ENCODE measurements at regions not wholly inside any gene's neighbourhood (a gene's known extent, or its start where the extent isn't known, plus 50 kb on each side); places are given as distances from the start of the nearest gene placed in this dataset.
"Not testable (repeated sequence)": the region's sequence is repeated elsewhere in the genome, so short reads cannot be mapped to it uniquely, and the experiment has no call there.

DNA sequence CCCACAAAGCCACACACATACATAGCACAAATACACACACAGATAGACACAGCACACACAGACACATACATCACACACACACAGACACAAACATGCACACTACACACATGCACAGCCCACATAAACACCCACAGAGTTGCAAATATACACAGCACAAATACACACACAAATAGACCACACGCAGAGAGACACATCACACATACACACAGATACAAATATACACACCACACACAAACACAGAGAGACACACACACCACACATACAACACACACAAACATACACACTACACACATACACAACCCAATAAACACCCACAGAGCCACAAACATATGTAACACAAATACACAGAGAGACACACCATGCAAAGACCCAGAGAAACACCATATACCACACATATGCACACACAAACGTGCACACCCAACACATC, 154.9 kb downstream of the GLUL start:
- H3K36me3 ChIP-seq (ENCODE audit: control insufficient read depth in 1 of 2, insufficient read depth in 2 of 2, low read length in 2 of 2): no peaks in the 10 kb centered on the region
- no peak overlapping the region for H3K27ac ChIP-seq (ENCODE audit: low read depth, low read length)
- no peaks in the 10 kb centered on the region for H3K9me3 ChIP-seq (ENCODE audit: control insufficient read depth in 1 of 2, low read length in 2 of 2)
- H3K4me3 ChIP-seq (ENCODE audit: low read depth in 1 of 2, low read length in 2 of 2): no peak overlapping the region
- H3K4me1 ChIP-seq (ENCODE audit: control insufficient read depth in 1 of 2, insufficient read depth in 2 of 2, low read length in 2 of 2): peaks cover 0 to 9% of the 10 kb centered on the region in 2 donors
- H3K9ac ChIP-seq (ENCODE audit: low read depth in 1 of 2, low read length in 2 of 2): no peak overlapping the region
- H3K27me3 ChIP-seq (ENCODE audit: control insufficient read depth in 1 of 2, insufficient read depth in 2 of 2, low read length in 2 of 2): no peaks in the 10 kb centered on the region

DNA sequence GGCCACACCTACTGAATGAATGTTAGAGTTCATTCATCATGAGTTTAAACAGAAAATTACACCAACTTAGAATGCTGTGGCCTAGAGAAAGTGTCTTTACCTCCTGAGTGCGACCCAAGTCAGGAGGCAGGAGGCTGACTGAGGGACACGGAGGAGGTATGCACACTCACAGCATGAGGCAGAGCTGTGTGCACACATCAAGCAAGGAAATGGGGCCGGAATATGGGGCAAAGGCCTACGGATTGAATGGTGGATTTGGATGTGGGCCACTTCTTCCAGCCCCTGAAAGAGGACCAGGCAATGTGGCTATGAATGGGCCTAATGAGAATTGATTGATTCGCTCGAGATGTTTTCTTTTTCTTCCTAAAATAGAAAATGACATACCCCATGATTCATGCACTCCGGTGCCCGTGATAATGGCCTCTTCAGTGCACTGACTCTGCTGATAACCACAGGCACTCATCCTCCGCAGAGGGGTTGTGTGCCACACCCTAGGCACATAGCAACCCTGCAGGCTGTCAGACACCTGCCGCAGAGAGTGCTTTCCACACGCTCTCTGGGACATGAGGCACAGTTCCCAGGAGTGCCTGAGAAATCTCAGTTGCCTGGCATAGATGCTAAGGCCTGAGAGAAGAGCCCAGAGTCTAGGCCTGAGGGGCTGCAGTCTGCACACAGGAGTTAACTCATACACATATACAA, 155.5 kb downstream of the GLUL start:
- H3K4me3 ChIP-seq (ENCODE audit: low read depth in 1 of 2, low read length in 2 of 2): no peak overlapping the region
- H3K4me1 ChIP-seq (ENCODE audit: control insufficient read depth in 1 of 2, insufficient read depth in 2 of 2, low read length in 2 of 2): peaks cover 0 to 9% of the 10 kb centered on the region in 2 donors
- no peaks in the 10 kb centered on the region for H3K36me3 ChIP-seq (ENCODE audit: control insufficient read depth in 1 of 2, insufficient read depth in 2 of 2, low read length in 2 of 2)
- H3K9me3 ChIP-seq (ENCODE audit: control insufficient read depth in 1 of 2, low read length in 2 of 2): no peaks in the 10 kb centered on the region
- no peak overlapping the region for H3K27ac ChIP-seq (ENCODE audit: low read depth, low read length)
- no peak overlapping the region for H3K9ac ChIP-seq (ENCODE audit: low read depth in 1 of 2, low read length in 2 of 2)
- no peaks in the 10 kb centered on the region for H3K27me3 ChIP-seq (ENCODE audit: control insufficient read depth in 1 of 2, insufficient read depth in 2 of 2, low read length in 2 of 2)

DNA sequence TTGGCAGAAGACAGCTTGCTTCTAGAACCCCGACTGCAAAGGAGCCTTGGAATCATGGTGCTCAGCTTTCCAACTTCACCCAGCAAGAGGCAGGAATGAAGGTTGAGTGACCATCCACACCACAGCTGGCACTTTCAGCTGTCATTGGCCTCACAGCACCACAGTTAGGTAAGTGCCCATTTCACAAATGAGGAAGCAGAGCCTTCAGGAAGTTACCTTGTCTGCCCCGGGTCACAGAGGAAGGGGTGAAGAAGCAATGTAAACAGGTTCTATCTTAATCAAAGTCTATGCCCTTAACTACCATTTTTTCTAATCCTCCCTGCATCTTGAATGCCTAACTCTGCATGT, 156.0 kb downstream of the GLUL start:
- Histone ChIP-seq H3K27me3 (ENCODE audit: control insufficient read depth in 1 of 2, insufficient read depth in 2 of 2, low read length in 2 of 2) (no peaks in the 10 kb centered on the region), H3K9ac (ENCODE audit: low read depth in 1 of 2, low read length in 2 of 2) (no peak overlapping the region), H3K4me3 (ENCODE audit: low read depth in 1 of 2, low read length in 2 of 2) (no peak overlapping the region), H3K36me3 (ENCODE audit: control insufficient read depth in 1 of 2, insufficient read depth in 2 of 2, low read length in 2 of 2) (no peaks in the 10 kb centered on the region), H3K27ac (ENCODE audit: low read depth, low read length) (no peak overlapping the region), H3K4me1 (ENCODE audit: control insufficient read depth in 1 of 2, insufficient read depth in 2 of 2, low read length in 2 of 2) (peaks cover 0 to 9% of the 10 kb centered on the region in 2 donors), H3K9me3 (ENCODE audit: control insufficient read depth in 1 of 2, low read length in 2 of 2) (no peaks in the 10 kb centered on the region)

DNA sequence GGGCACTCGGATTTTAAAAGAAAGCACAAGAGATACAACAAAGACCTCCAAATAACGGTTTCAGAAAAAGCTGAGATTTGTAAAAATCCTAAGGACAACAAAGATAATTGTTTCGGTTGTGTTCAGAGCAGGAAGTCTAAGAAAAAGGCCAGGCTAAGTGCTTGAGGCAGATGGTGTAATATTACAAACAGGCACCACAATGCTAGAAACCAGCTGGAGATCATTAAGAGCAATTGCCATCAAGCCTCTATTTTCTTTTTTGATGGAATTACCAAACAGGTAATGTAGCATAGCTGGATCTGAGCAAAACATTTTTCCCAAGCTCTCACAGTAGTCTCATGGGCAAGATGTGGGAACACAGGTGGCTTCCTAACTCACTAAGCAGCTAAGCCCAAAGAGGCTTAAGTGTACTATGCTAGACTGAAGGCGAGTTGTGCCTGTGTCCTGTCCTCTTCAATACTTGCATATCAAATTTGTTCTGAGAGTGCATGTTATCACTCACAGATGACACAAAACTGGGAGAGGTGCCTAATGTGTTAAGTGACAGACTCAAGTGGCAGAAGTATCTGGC, 161.6 kb downstream of the GLUL start:
- Histone ChIP-seq H3K4me1 (ENCODE audit: control insufficient read depth in 1 of 2, insufficient read depth in 2 of 2, low read length in 2 of 2) (no peaks in the 10 kb centered on the region), H3K36me3 (ENCODE audit: control insufficient read depth in 1 of 2, insufficient read depth in 2 of 2, low read length in 2 of 2) (no peaks in the 10 kb centered on the region), H3K9ac (ENCODE audit: low read depth in 1 of 2, low read length in 2 of 2) (no peak overlapping the region), H3K27me3 (ENCODE audit: control insufficient read depth in 1 of 2, insufficient read depth in 2 of 2, low read length in 2 of 2) (no peaks in the 10 kb centered on the region), H3K27ac (ENCODE audit: low read depth, low read length) (no peak overlapping the region), H3K9me3 (ENCODE audit: control insufficient read depth in 1 of 2, low read length in 2 of 2) (no peaks in the 10 kb centered on the region), H3K4me3 (ENCODE audit: low read depth in 1 of 2, low read length in 2 of 2) (no peak overlapping the region)

DNA sequence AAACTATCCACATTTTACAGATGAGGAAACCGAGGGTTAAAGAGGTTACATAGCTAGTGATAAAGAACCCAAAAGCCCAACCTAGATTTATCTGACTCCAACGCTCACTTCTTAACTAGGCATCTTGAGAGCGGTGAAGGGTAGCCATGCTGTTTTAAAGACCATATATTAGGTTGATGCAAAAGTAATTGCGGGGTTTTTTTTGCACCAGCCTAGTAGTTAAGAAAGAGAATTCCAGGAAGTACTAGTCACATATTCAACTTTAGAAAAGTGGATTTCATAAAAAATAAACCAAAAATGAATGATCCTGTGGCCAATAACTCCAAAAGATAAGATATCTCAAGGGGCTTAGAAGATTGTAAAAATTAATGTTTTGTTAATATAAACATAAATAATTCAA, 162.1 kb downstream of the GLUL start:
- no peaks in the 10 kb centered on the region for H3K27me3 ChIP-seq (ENCODE audit: control insufficient read depth in 1 of 2, insufficient read depth in 2 of 2, low read length in 2 of 2)
- no peak overlapping the region for H3K4me3 ChIP-seq (ENCODE audit: low read depth in 1 of 2, low read length in 2 of 2)
- H3K9ac ChIP-seq (ENCODE audit: low read depth in 1 of 2, low read length in 2 of 2): no peak overlapping the region
- H3K36me3 ChIP-seq (ENCODE audit: control insufficient read depth in 1 of 2, insufficient read depth in 2 of 2, low read length in 2 of 2): no peaks in the 10 kb centered on the region
- H3K27ac ChIP-seq (ENCODE audit: low read depth, low read length): no peak overlapping the region
- no peaks in the 10 kb centered on the region for H3K4me1 ChIP-seq (ENCODE audit: control insufficient read depth in 1 of 2, insufficient read depth in 2 of 2, low read length in 2 of 2)
- no peaks in the 10 kb centered on the region for H3K9me3 ChIP-seq (ENCODE audit: control insufficient read depth in 1 of 2, low read length in 2 of 2)

DNA sequence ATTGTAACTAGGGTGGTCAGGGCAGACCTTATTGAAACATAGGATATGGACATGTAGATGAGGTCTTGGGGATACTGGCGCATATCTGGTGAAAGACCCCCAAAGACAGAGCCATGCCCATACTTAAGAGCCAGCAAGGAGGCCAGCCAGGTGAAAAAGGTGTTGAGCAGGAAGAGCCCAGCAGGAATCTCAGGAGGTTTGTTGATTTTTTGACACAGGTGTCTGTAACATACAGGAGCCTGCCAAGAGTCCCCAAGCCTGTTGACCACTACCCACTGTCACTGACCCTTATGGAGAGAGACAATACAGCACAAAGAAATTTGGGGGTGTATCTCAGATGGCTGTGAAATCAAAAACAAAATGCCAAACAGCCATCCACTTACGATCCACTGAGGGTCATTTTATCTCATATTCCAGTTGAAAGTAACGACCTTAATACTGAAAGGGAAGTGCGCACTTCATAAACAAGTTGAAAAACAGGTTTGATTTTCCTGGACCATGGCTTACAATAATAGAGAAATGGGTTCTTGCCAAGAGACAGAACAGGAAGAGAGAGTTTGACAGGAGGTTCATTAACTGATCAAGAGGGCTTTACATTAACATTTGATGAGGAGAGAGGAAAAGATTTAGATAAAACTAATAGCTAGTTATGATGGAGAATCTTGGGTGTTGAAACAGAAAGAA, 163.6 kb downstream of the GLUL start:
- Histone ChIP-seq H3K4me3 (ENCODE audit: low read depth in 1 of 2, low read length in 2 of 2) (no peak overlapping the region), H3K9ac (ENCODE audit: low read depth in 1 of 2, low read length in 2 of 2) (no peak overlapping the region), H3K27me3 (ENCODE audit: control insufficient read depth in 1 of 2, insufficient read depth in 2 of 2, low read length in 2 of 2) (no peaks in the 10 kb centered on the region), H3K9me3 (ENCODE audit: control insufficient read depth in 1 of 2, low read length in 2 of 2) (no peaks in the 10 kb centered on the region), H3K27ac (ENCODE audit: low read depth, low read length) (no peak overlapping the region), H3K4me1 (ENCODE audit: control insufficient read depth in 1 of 2, insufficient read depth in 2 of 2, low read length in 2 of 2) (no peaks in the 10 kb centered on the region), H3K36me3 (ENCODE audit: control insufficient read depth in 1 of 2, insufficient read depth in 2 of 2, low read length in 2 of 2) (no peaks in the 10 kb centered on the region)

DNA sequence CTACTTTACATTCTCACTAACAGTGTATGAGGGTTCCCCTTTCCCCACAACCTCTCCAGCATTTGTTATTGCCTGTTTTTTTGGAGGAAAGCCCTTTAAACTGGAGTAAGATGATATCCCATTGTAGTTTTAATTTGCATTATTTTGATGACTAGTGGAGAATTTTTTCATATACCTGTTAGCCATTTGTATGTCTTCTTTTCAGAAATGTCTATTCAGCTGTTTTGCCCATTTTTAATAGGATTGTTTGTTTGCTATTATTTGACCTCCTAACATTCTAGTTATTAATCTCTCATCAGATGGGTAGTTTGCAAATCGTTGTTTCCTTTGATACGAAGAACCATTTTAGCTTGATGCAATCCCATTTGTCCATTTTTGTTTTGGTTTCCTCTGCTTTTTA, 165.0 kb downstream of the GLUL start:
- Histone ChIP-seq H3K4me3 (ENCODE audit: low read depth in 1 of 2, low read length in 2 of 2) (no peak overlapping the region), H3K9ac (ENCODE audit: low read depth in 1 of 2, low read length in 2 of 2) (no peak overlapping the region), H3K27me3 (ENCODE audit: control insufficient read depth in 1 of 2, insufficient read depth in 2 of 2, low read length in 2 of 2) (no peaks in the 10 kb centered on the region)

DNA sequence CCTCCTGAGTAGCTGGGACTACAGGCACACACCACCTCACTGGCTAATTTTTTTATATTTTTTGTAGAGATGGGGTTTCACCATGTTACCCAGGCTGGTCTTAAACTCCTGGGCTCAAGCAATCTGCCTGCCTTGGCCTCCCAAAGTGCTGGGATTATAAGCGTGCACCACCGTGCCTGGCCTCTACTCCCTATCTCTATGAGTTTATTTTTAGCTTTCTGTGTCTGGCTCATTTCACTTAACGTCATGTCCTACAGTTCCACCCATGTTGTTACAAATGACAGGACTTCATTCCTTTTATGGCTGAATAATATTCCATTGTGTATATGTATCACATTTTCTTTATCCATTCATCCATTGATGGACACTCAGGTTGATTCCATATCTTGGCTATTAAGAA, 164.2 kb upstream of the ZNF648 start:
- H3K9me3 ChIP-seq (ENCODE audit: control insufficient read depth in 1 of 2, low read length in 2 of 2); H3K9ac ChIP-seq (ENCODE audit: low read depth in 1 of 2, low read length in 2 of 2); H3K36me3 ChIP-seq (ENCODE audit: control insufficient read depth in 1 of 2, insufficient read depth in 2 of 2, low read length in 2 of 2); H3K27me3 ChIP-seq (ENCODE audit: control insufficient read depth in 1 of 2, insufficient read depth in 2 of 2, low read length in 2 of 2); H3K4me1 ChIP-seq (ENCODE audit: control insufficient read depth in 1 of 2, insufficient read depth in 2 of 2, low read length in 2 of 2); H3K27ac ChIP-seq (ENCODE audit: low read depth, low read length); H3K4me3 ChIP-seq (ENCODE audit: low read depth in 1 of 2, low read length in 2 of 2): not testable (repeated sequence)

More for the DNA sequence above, 165.0 kb downstream of the GLUL start:
- Histone ChIP-seq H3K27ac (ENCODE audit: low read depth, low read length) (no peak overlapping the region), H3K4me1 (ENCODE audit: control insufficient read depth in 1 of 2, insufficient read depth in 2 of 2, low read length in 2 of 2) (no peaks in the 10 kb centered on the region), H3K36me3 (ENCODE audit: control insufficient read depth in 1 of 2, insufficient read depth in 2 of 2, low read length in 2 of 2) (no peaks in the 10 kb centered on the region), H3K9me3 (ENCODE audit: control insufficient read depth in 1 of 2, low read length in 2 of 2) (no peaks in the 10 kb centered on the region)

DNA sequence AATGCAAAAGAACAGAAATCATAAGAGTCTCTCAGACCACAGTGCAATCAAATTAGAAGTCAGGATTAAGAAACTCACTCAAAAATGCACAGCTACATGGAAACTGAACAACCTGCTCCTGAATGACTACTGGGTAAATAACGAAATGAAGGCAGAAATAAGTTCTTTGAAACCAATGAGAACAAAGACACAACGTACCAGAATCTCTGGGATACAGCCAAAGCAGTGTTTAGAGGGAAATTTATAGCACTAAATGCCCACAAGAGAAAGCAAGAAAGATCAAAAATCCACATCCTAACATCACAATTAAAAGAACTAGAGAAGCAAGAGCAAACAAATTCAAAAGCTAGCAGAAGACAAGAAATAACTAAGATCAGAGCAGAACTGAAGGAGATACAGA, 160.5 kb upstream of the ZNF648 start:
- H3K27me3 ChIP-seq (ENCODE audit: control insufficient read depth in 1 of 2, insufficient read depth in 2 of 2, low read length in 2 of 2); H3K27ac ChIP-seq (ENCODE audit: low read depth, low read length); H3K4me1 ChIP-seq (ENCODE audit: control insufficient read depth in 1 of 2, insufficient read depth in 2 of 2, low read length in 2 of 2); H3K4me3 ChIP-seq (ENCODE audit: low read depth in 1 of 2, low read length in 2 of 2); H3K9ac ChIP-seq (ENCODE audit: low read depth in 1 of 2, low read length in 2 of 2); H3K9me3 ChIP-seq (ENCODE audit: control insufficient read depth in 1 of 2, low read length in 2 of 2); H3K36me3 ChIP-seq (ENCODE audit: control insufficient read depth in 1 of 2, insufficient read depth in 2 of 2, low read length in 2 of 2): not testable (repeated sequence)

DNA sequence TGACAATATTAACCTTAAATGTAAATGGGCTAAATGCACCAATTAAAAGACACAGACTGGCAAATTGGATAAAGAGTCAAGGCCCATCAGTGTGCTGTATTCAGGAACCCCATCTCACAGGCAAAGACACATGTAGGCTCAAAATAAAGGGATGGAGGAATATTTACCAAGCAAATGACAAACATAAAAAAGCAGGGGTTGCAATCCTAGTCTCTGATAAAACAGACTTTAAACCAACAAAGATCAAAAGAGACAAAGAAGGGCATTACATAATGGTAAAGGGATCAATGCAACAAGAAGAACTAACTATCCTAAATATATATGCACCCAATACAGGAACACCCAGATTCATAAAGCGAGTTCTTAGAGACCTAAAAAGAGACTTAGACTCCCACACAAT, 159.9 kb upstream of the ZNF648 start:
- not testable (repeated sequence) for H3K4me1 ChIP-seq (ENCODE audit: control insufficient read depth in 1 of 2, insufficient read depth in 2 of 2, low read length in 2 of 2); H3K9me3 ChIP-seq (ENCODE audit: control insufficient read depth in 1 of 2, low read length in 2 of 2); H3K36me3 ChIP-seq (ENCODE audit: control insufficient read depth in 1 of 2, insufficient read depth in 2 of 2, low read length in 2 of 2); H3K9ac ChIP-seq (ENCODE audit: low read depth in 1 of 2, low read length in 2 of 2); H3K27me3 ChIP-seq (ENCODE audit: control insufficient read depth in 1 of 2, insufficient read depth in 2 of 2, low read length in 2 of 2); H3K27ac ChIP-seq (ENCODE audit: low read depth, low read length); H3K4me3 ChIP-seq (ENCODE audit: low read depth in 1 of 2, low read length in 2 of 2)
